ENCODE measurements at regions not wholly inside any gene's neighbourhood (a gene's known extent, or its start where the extent isn't known, plus 50 kb on each side); places are given as distances from the start of the nearest gene placed in this dataset.

GRCh38 chr18:26696786-26697185 is 148.4 kb upstream of the KCTD1 start:
- CTCF ChIA-PET: no interaction called here
- H3K4me2 ChIP-seq (ENCODE audit: insufficient read depth, low read length): no peak overlapping the region
- intact Hi-C loops (cut with micrococcal nuclease) (no loop called here), dilution Hi-C loops (cut with MboI; ENCODE audit: extremely low pct_ligation_motif_present, low sequenced_read_pairs) (no loop called here)
- H3K9ac ChIP-seq (replicated peaks; ENCODE audit: extremely low read depth, insufficient read depth, low read length): no peak overlapping the region
- no peak for DNase-seq (ENCODE audit: low read depth, low spot score)
- TF ChIP-seq POLR2AphosphoS5 (IDR thresholded peaks at IDR 0.05; ENCODE audit: insufficient read depth, low read depth, low read length): no peak
- no peaks in the 10 kb centered on the region for H4K20me1 ChIP-seq (replicated peaks; ENCODE audit: control insufficient read depth, extremely low read depth, insufficient read depth, low read length)
- FAIRE-seq: no peak
- H3K79me2 ChIP-seq (ENCODE audit: control insufficient read depth, insufficient read depth, low read length): no peaks in the 10 kb centered on the region
- H3K27ac ChIP-seq (ENCODE audit: insufficient read depth, low read depth, low read length): no peak overlapping the region
- BruUV-seq (replicated peaks): no TSS peak
- no peaks in the 10 kb centered on the region for H3K9me1 ChIP-seq (replicated peaks; ENCODE audit: control insufficient read depth, extremely low read depth, insufficient read depth, low read length)
- no peak overlapping the region for H3K4me3 ChIP-seq (replicated peaks in 1 of 3; ENCODE audit: insufficient read depth in 1 of 3, low read depth in 1 of 3, low read length in 3 of 3)
- no peaks in the 10 kb centered on the region for H3K9me3 ChIP-seq (replicated peaks; ENCODE audit: control insufficient read depth, insufficient read depth, low read length)
- no peak overlapping the region for H2AFZ ChIP-seq (ENCODE audit: low read depth, low read length)
- H3K4me1 ChIP-seq (ENCODE audit: control insufficient read depth, extremely low read depth, insufficient read depth, low read length): no peaks in the 10 kb centered on the region
- H3K36me3 ChIP-seq (ENCODE audit: control insufficient read depth in 2 of 2, extremely low read depth in 1 of 2, insufficient read depth in 2 of 2, low read length in 2 of 2): no peaks in the 10 kb centered on the region
- POLR2A ChIA-PET: no interaction called here
- H3K27me3 ChIP-seq (ENCODE audit: control insufficient read depth in 2 of 2, insufficient read depth in 2 of 2, low read length in 2 of 2): no peaks in the 10 kb centered on the region

- H3K79me2 ChIP-seq (ENCODE audit: control insufficient read depth, insufficient read depth, low read length): no peaks in the 10 kb centered on the region
- H3K36me3 ChIP-seq (ENCODE audit: control insufficient read depth in 2 of 2, extremely low read depth in 1 of 2, insufficient read depth in 2 of 2, low read length in 2 of 2): no peaks in the 10 kb centered on the region
- TF ChIP-seq GATA2 (IDR thresholded peaks at IDR 0.05; ENCODE audit: insufficient read depth, insufficient read length, low read depth, low read length) (no peak), CTCF (IDR thresholded peaks at IDR 0.05; ENCODE audit: extremely low read depth in 1 of 2, insufficient read depth in 1 of 2, low read depth in 1 of 2, low read length in 2 of 2) (no peak), MAX (IDR thresholded peaks at IDR 0.05; ENCODE audit: insufficient read depth, insufficient read length) (no peak), FOS (IDR thresholded peaks at IDR 0.05; ENCODE audit: borderline replicate concordance, insufficient read depth, low read length) (no peak), EZH2 (IDR thresholded peaks at IDR 0.05; ENCODE audit: borderline replicate concordance, low read depth, low read length, severe bottlenecking) (no peak)
- H3K27me3 ChIP-seq (ENCODE audit: control insufficient read depth in 2 of 2, insufficient read depth in 2 of 2, low read length in 2 of 2): no peaks in the 10 kb centered on the region
- CTCF ChIA-PET: no interaction called here
- H3K4me2 ChIP-seq (ENCODE audit: insufficient read depth, low read length): no peak overlapping the region
- no peak overlapping the region for H3K9ac ChIP-seq (replicated peaks; ENCODE audit: extremely low read depth, insufficient read depth, low read length)
- H3K9me1 ChIP-seq (replicated peaks; ENCODE audit: control insufficient read depth, extremely low read depth, insufficient read depth, low read length): no peaks in the 10 kb centered on the region
- BruUV-seq (replicated peaks): no TSS peak
- FAIRE-seq (no peak), DNase-seq (ENCODE audit: low read depth, low spot score) (no peak)
- POLR2A ChIA-PET: no interaction called here
- intact Hi-C loops (cut with micrococcal nuclease) (no loop called here), dilution Hi-C loops (cut with MboI; ENCODE audit: extremely low pct_ligation_motif_present, low sequenced_read_pairs) (no loop called here)
- H3K9me3 ChIP-seq (replicated peaks; ENCODE audit: control insufficient read depth, insufficient read depth, low read length): no peaks in the 10 kb centered on the region
- H4K20me1 ChIP-seq (replicated peaks; ENCODE audit: control insufficient read depth, extremely low read depth, insufficient read depth, low read length): no peaks in the 10 kb centered on the region
- H3K27ac ChIP-seq (ENCODE audit: insufficient read depth, low read depth, low read length): no peak overlapping the region
- no peak overlapping the region for H2AFZ ChIP-seq (ENCODE audit: low read depth, low read length)
- no peaks in the 10 kb centered on the region for H3K4me1 ChIP-seq (ENCODE audit: control insufficient read depth, extremely low read depth, insufficient read depth, low read length)
- no peak overlapping the region for H3K4me3 ChIP-seq (replicated peaks in 1 of 3; ENCODE audit: insufficient read depth in 1 of 3, low read depth in 1 of 3, low read length in 3 of 3)
These were observed 148.0 kb upstream of the KCTD1 start for GRCh38 chr18:26696308-26696707.

Measured in endothelial cell of umbilical vein (primary cell).